Neural progenitor cell (in vitro differentiated cells): ENCODE measurements at regions not wholly inside any gene's neighbourhood (a gene's known extent, or its start where the extent isn't known, plus 50 kb on each side); places are given as distances from the start of the nearest gene placed in this dataset.

Experiments used
- DNase-seq: peaks from one replicate; pipeline ENCODE4 v3.0.0-alpha.2; 2016; ENCODE audit warnings: low spot score
- H2AFZ ChIP-seq: fragments of 200-600 bp; sonication (generic); replicated peaks from 2 replicates; pipeline ENCODE4 v1.6.1; 2016; ENCODE audit warnings: antibody characterized with exemption
- H3F3A ChIP-seq: fragments of 200-600 bp; sonication (generic); 2 replicates; pipeline ENCODE4 v1.6.1; 2016; ENCODE audit warnings: antibody characterized with exemption, low read depth
- H3K27ac ChIP-seq: fragments of 200-600 bp; sonication (generic); 2 replicates; pipeline ENCODE4 v1.5.1; 2016; ENCODE audit warnings: mild to moderate bottlenecking
- H3K27me3 ChIP-seq: fragments of 200-600 bp; sonication (generic); 2 replicates; pipeline ENCODE4 v1.6.1; 2016; ENCODE audit warnings: mild to moderate bottlenecking, moderate library complexity
- H3K36me3 ChIP-seq: fragments of 200-600 bp; sonication (generic); 2 replicates; pipeline ENCODE4 v1.5.1; 2016
- H3K4me1 ChIP-seq: fragments of 200-600 bp; sonication (generic); 2 replicates; pipeline ENCODE4 v1.6.1; 2016; ENCODE audit warnings: mixed run types
- H3K4me2 ChIP-seq: fragments of 200-600 bp; sonication (generic); 2 replicates; pipeline ENCODE4 v1.6.1; 2016
- H3K4me3 ChIP-seq: fragments of 200-600 bp; sonication (generic); 2 replicates; pipeline ENCODE4 v1.5.1; 2016
- H3K79me2 ChIP-seq: fragments of 200-600 bp; sonication (generic); 2 replicates; pipeline ENCODE4 v1.6.1; 2016; ENCODE audit warnings: low read depth
- H3K9ac ChIP-seq: fragments of 200-600 bp; sonication (generic); 2 replicates; pipeline ENCODE4 v1.6.1; 2016
- H3K9me3 ChIP-seq: fragments of 200-600 bp; sonication (generic); 2 replicates; pipeline ENCODE4 v1.5.1; 2016; ENCODE audit warnings: low read depth
- H4K20me1 ChIP-seq: fragments of 200-600 bp; sonication (generic); 2 replicates; pipeline ENCODE4 v1.6.1; 2016; ENCODE audit warnings: low read depth
- H3K27ac Mint-ChIP-seq: 3 replicates; pipeline ENCODE4 v1.8.0; 2021; ENCODE audit warnings: mixed read lengths
- H3K27me3 Mint-ChIP-seq: 2 replicates; pipeline ENCODE4 v1.8.0; 2022; ENCODE audit warnings: low read depth, mild to moderate bottlenecking, inconsistent platforms, moderate library complexity, mixed read lengths; ENCODE audit not compliant: insufficient read depth
- H3K36me3 Mint-ChIP-seq: 3 replicates; pipeline ENCODE4 v1.8.0; 2021; ENCODE audit warnings: mixed read lengths
- H3K4me1 Mint-ChIP-seq: 3 replicates; pipeline ENCODE4 v1.8.0; 2021; ENCODE audit warnings: mixed read lengths
- H3K4me3 Mint-ChIP-seq: 3 replicates; pipeline ENCODE4 v1.8.0; 2021; ENCODE audit warnings: mild to moderate bottlenecking, moderate library complexity, mixed read lengths
- H3K9me3 Mint-ChIP-seq: 3 replicates; pipeline ENCODE4 v1.8.0; 2020; ENCODE audit warnings: mixed read lengths
- CTCF ChIP-seq: fragments of 200-600 bp; sonication (generic); IDR thresholded peaks from 2 replicates; pipeline ENCODE4 v1.5.1; 2017; ENCODE audit warnings: antibody characterized with exemption, mild to moderate bottlenecking
- EZH2 ChIP-seq: fragments of 200-600 bp; sonication (generic); IDR thresholded peaks from 2 replicates; pipeline ENCODE4 v1.6.1; 2017; ENCODE audit warnings: antibody characterized with exemption, mild to moderate bottlenecking, moderate library complexity
- EZH2phosphoT487 ChIP-seq: fragments of 200-600 bp; sonication (generic); IDR thresholded peaks from 2 replicates; pipeline ENCODE4 v1.6.1; 2017; ENCODE audit warnings: antibody characterized with exemption

- Histone ChIP-seq H3K36me3 (no peaks in the 10 kb centered on the region), H3K79me2 (no peaks in the 10 kb centered on the region), H3K9me3 (no peaks in the 10 kb centered on the region), H3K27ac (no peak overlapping the region), H3K9ac (no peak overlapping the region), H3K4me3 (no peak overlapping the region), H3F3A (no peaks in the 10 kb centered on the region), H3K4me2 (no peak overlapping the region), H3K27me3 (no peaks in the 10 kb centered on the region), H4K20me1 (no peaks in the 10 kb centered on the region), H2AFZ (no peak overlapping the region), H3K4me1 (no peaks in the 10 kb centered on the region)
- Mint-ChIP-seq H3K4me1 (no peaks in the 10 kb centered on the region), H3K4me3 (no peak overlapping the region), H3K27me3 (peaks cover 17% of the 10 kb centered on the region), H3K9me3 (no peaks in the 10 kb centered on the region), H3K27ac (no peak overlapping the region), H3K36me3 (no peaks in the 10 kb centered on the region)
- no peak for TF ChIP-seq EZH2phosphoT487
- no peak for TF ChIP-seq CTCF
- peak; percentile 76 for DNase-seq
Observed at GRCh38 chr11:112734207-112734606, 227.0 kb upstream of the NCAM1 start.

- Histone ChIP-seq H3K27me3 (no peaks in the 10 kb centered on the region), H3K4me1 (no peaks in the 10 kb centered on the region), H3K9me3 (no peaks in the 10 kb centered on the region), H3K36me3 (no peaks in the 10 kb centered on the region), H3K79me2 (no peaks in the 10 kb centered on the region), H3K4me2 (no peak overlapping the region), H2AFZ (no peak overlapping the region), H4K20me1 (no peaks in the 10 kb centered on the region), H3K9ac (no peak overlapping the region), H3K4me3 (no peak overlapping the region), H3K27ac (no peak overlapping the region), H3F3A (no peaks in the 10 kb centered on the region)
- TF ChIP-seq CTCF (no peak), EZH2phosphoT487 (no peak), EZH2 (no peak)
- no peak overlapping the region for H3K4me3 Mint-ChIP-seq
- no peak for DNase-seq
- H3K36me3 Mint-ChIP-seq = no peaks in the 10 kb centered on the region
- no peak overlapping the region for H3K27ac Mint-ChIP-seq
- no peaks in the 10 kb centered on the region for H3K4me1 Mint-ChIP-seq
- peaks cover 12% of the 10 kb centered on the region for H3K27me3 Mint-ChIP-seq
- H3K9me3 Mint-ChIP-seq = no peaks in the 10 kb centered on the region
Observed at GRCh38 chr11:112735470-112735869, 225.8 kb upstream of the NCAM1 start.

GRCh38 chr11:112744041-112744440, 217.2 kb upstream of the NCAM1 start:
- H3K27me3 ChIP-seq = no peaks in the 10 kb centered on the region
- no peak for TF ChIP-seq CTCF
- no peak for TF ChIP-seq EZH2
- TF ChIP-seq EZH2phosphoT487 = no peak
- H3K4me1 Mint-ChIP-seq = peaks cover 13% of the 10 kb centered on the region

GRCh38 chr11:112745973-112746372, 215.2 kb upstream of the NCAM1 start:
- Mint-ChIP-seq H3K27me3 (peaks cover 6% of the 10 kb centered on the region), H3K36me3 (no peaks in the 10 kb centered on the region), H3K4me1 (peaks cover 25% of the 10 kb centered on the region), H3K4me3 (no peak overlapping the region), H3K27ac (no peak overlapping the region), H3K9me3 (no peaks in the 10 kb centered on the region)
- no peaks in the 10 kb centered on the region for H3K79me2 ChIP-seq
- H3K4me1 ChIP-seq = no peaks in the 10 kb centered on the region
- no peaks in the 10 kb centered on the region for H3K27me3 ChIP-seq
- H3K36me3 ChIP-seq = no peaks in the 10 kb centered on the region
- H4K20me1 ChIP-seq = no peaks in the 10 kb centered on the region
- no peaks in the 10 kb centered on the region for H3K9me3 ChIP-seq
- H3K27ac ChIP-seq = no peak overlapping the region
- no peak overlapping the region for H3K4me3 ChIP-seq
- TF ChIP-seq EZH2 (no peak), CTCF (no peak), EZH2phosphoT487 (no peak)
- H3F3A ChIP-seq = no peaks in the 10 kb centered on the region
- no peak overlapping the region for H3K9ac ChIP-seq
- DNase-seq = no peak
- no peak overlapping the region for H2AFZ ChIP-seq
- no peak overlapping the region for H3K4me2 ChIP-seq

More at GRCh38 chr11:112744041-112744440, 217.2 kb upstream of the NCAM1 start:
- H3K27ac ChIP-seq = no peak overlapping the region
- H3F3A ChIP-seq = no peaks in the 10 kb centered on the region
- Mint-ChIP-seq H3K27ac (no peak overlapping the region), H3K27me3 (peaks cover 6% of the 10 kb centered on the region), H3K9me3 (no peaks in the 10 kb centered on the region), H3K4me3 (no peak overlapping the region), H3K36me3 (no peaks in the 10 kb centered on the region)
- no peak overlapping the region for H3K4me3 ChIP-seq
- H3K79me2 ChIP-seq = no peaks in the 10 kb centered on the region
- H3K9ac ChIP-seq = no peak overlapping the region
- H4K20me1 ChIP-seq = no peaks in the 10 kb centered on the region
- H3K36me3 ChIP-seq = no peaks in the 10 kb centered on the region
- H3K4me1 ChIP-seq = no peaks in the 10 kb centered on the region
- H3K4me2 ChIP-seq = no peak overlapping the region
- DNase-seq = no peak
- no peak overlapping the region for H2AFZ ChIP-seq
- no peaks in the 10 kb centered on the region for H3K9me3 ChIP-seq
